ENCODE measurements at regions not wholly inside any gene's neighbourhood (a gene's known extent, or its start where the extent isn't known, plus 50 kb on each side); places are given as distances from the start of the nearest gene placed in this dataset.

- H3K4me3 ChIP-seq (ENCODE audit: low read length, poor library complexity, severe bottlenecking), result no peak overlapping the region
- TF ChIP-seq EZH2phosphoT487 (IDR thresholded peaks at IDR 0.05; ENCODE audit: borderline replicate concordance) (no peak), CTCF (conservative IDR thresholded peaks at IDR 0.05; ENCODE audit: low read length) (no peak)
- no peaks in the 10 kb centered on the region for H3K27me3 ChIP-seq (ENCODE audit: insufficient read depth, low read length, poor library complexity, severe bottlenecking)
- H3K9me3 ChIP-seq (ENCODE audit: insufficient read depth, low read depth, low read length), result no peaks in the 10 kb centered on the region; the same call in 1 of the 2 replicates
- no peaks in the 10 kb centered on the region for H4K20me1 ChIP-seq (ENCODE audit: insufficient read depth, low read length, poor library complexity, severe bottlenecking)
- no peaks in the 10 kb centered on the region for H3K9me2 ChIP-seq (replicated peaks; ENCODE audit: low read depth, low read length)
- H2AFZ ChIP-seq (ENCODE audit: low read length), result no peak overlapping the region
- H3K36me3 ChIP-seq (ENCODE audit: insufficient read depth, low read length), result no peaks in the 10 kb centered on the region
- no peaks in the 10 kb centered on the region for H3K79me2 ChIP-seq (ENCODE audit: insufficient read depth, low read length)
- H3K4me1 ChIP-seq (ENCODE audit: insufficient read depth, low read length, poor library complexity, severe bottlenecking), result no peaks in the 10 kb centered on the region
- H3K9ac ChIP-seq (ENCODE audit: low read depth, low read length, poor library complexity, severe bottlenecking), result no peak overlapping the region
- H3F3A ChIP-seq (ENCODE audit: low read depth), result no peaks in the 10 kb centered on the region
- no peak overlapping the region for H3K4me2 ChIP-seq (ENCODE audit: low read depth, low read length, poor library complexity, severe bottlenecking)
Observed at GRCh38 chr7:34392972-34393371, 265.0 kb upstream of the NPSR1 start.

GRCh38 chr7:34396437-34397064, 261.5 kb upstream of the NPSR1 start:
- H2AFZ ChIP-seq (ENCODE audit: low read length), result no peak overlapping the region
- no peaks in the 10 kb centered on the region for H3K9me2 ChIP-seq (replicated peaks; ENCODE audit: low read depth, low read length)
- no peak overlapping the region for H3K4me3 ChIP-seq (ENCODE audit: low read length, poor library complexity, severe bottlenecking)
- no peaks in the 10 kb centered on the region; the same call in 1 of the 2 replicates for H3K9me3 ChIP-seq (ENCODE audit: insufficient read depth, low read depth, low read length)
- no peaks in the 10 kb centered on the region for H3K27me3 ChIP-seq (ENCODE audit: insufficient read depth, low read length, poor library complexity, severe bottlenecking)
- no peaks in the 10 kb centered on the region for H4K20me1 ChIP-seq (ENCODE audit: insufficient read depth, low read length, poor library complexity, severe bottlenecking)
- no peak overlapping the region for H3K4me2 ChIP-seq (ENCODE audit: low read depth, low read length, poor library complexity, severe bottlenecking)
- TF ChIP-seq CTCF (conservative IDR thresholded peaks at IDR 0.05; ENCODE audit: low read length), result no peak
- no peak for TF ChIP-seq EZH2phosphoT487 (IDR thresholded peaks at IDR 0.05; ENCODE audit: borderline replicate concordance)
- H3F3A ChIP-seq (ENCODE audit: low read depth), result no peaks in the 10 kb centered on the region
- no peak overlapping the region for H3K9ac ChIP-seq (ENCODE audit: low read depth, low read length, poor library complexity, severe bottlenecking)
- no peaks in the 10 kb centered on the region for H3K4me1 ChIP-seq (ENCODE audit: insufficient read depth, low read length, poor library complexity, severe bottlenecking)
- H3K79me2 ChIP-seq (ENCODE audit: insufficient read depth, low read length), result no peaks in the 10 kb centered on the region
- H3K36me3 ChIP-seq (ENCODE audit: insufficient read depth, low read length), result no peaks in the 10 kb centered on the region

GRCh38 chr7:34401776-34402175, 256.2 kb upstream of the NPSR1 start:
- no peaks in the 10 kb centered on the region for H3K36me3 ChIP-seq (ENCODE audit: insufficient read depth, low read length)
- H4K20me1 ChIP-seq (ENCODE audit: insufficient read depth, low read length, poor library complexity, severe bottlenecking), result no peaks in the 10 kb centered on the region
- H2AFZ ChIP-seq (ENCODE audit: low read length), result no peak overlapping the region
- no peaks in the 10 kb centered on the region; the same call in 1 of the 2 replicates for H3K9me3 ChIP-seq (ENCODE audit: insufficient read depth, low read depth, low read length)
- H3K4me3 ChIP-seq (ENCODE audit: low read length, poor library complexity, severe bottlenecking), result no peak overlapping the region
- H3F3A ChIP-seq (ENCODE audit: low read depth), result no peaks in the 10 kb centered on the region
- H3K9me2 ChIP-seq (replicated peaks; ENCODE audit: low read depth, low read length), result no peaks in the 10 kb centered on the region
- no peaks in the 10 kb centered on the region for H3K79me2 ChIP-seq (ENCODE audit: insufficient read depth, low read length)
- TF ChIP-seq EZH2phosphoT487 (IDR thresholded peaks at IDR 0.05; ENCODE audit: borderline replicate concordance), result no peak
- H3K4me1 ChIP-seq (ENCODE audit: insufficient read depth, low read length, poor library complexity, severe bottlenecking), result no peaks in the 10 kb centered on the region
- H3K9ac ChIP-seq (ENCODE audit: low read depth, low read length, poor library complexity, severe bottlenecking), result no peak overlapping the region
- H3K27me3 ChIP-seq (ENCODE audit: insufficient read depth, low read length, poor library complexity, severe bottlenecking), result no peaks in the 10 kb centered on the region
- H3K4me2 ChIP-seq (ENCODE audit: low read depth, low read length, poor library complexity, severe bottlenecking), result no peak overlapping the region

Measured in Loucy (cell line).